ENCODE measurements at regions not wholly inside any gene's neighbourhood (a gene's known extent, or its start where the extent isn't known, plus 50 kb on each side); places are given as distances from the start of the nearest gene placed in this dataset.

- Histone ChIP-seq H3K27me3 (no peaks in the 10 kb centered on the region), H3K9me3 (peaks cover 0 to 30% (median 18%) of the 10 kb centered on the region in 4 donors), H3K36me3 (no peaks in the 10 kb centered on the region), H3K27ac (no peak overlapping the region), H3K4me3 (no peak overlapping the region), H3K4me1 (no peaks in the 10 kb centered on the region)
- intact Hi-C loops (cut with DNase I; ENCODE audit: low total_unique reads), result no loop called here
- TF ChIP-seq CTCF (IDR thresholded peaks at IDR 0.05) (no peak), POLR2AphosphoS5 (IDR thresholded peaks at IDR 0.05) (no peak), EP300 (IDR thresholded peaks at IDR 0.05) (no peak), POLR2A (IDR thresholded peaks at IDR 0.05) (no peak)
- 79 to 93% (median 89%) methylated on average over 1 of the region's 1 CpG for WGBS, 5 donors
- DNase-seq, result no peak
These were observed 60.6 kb upstream of the SYK start for GRCh38 chr9:90741036-90741435.

DNA sequence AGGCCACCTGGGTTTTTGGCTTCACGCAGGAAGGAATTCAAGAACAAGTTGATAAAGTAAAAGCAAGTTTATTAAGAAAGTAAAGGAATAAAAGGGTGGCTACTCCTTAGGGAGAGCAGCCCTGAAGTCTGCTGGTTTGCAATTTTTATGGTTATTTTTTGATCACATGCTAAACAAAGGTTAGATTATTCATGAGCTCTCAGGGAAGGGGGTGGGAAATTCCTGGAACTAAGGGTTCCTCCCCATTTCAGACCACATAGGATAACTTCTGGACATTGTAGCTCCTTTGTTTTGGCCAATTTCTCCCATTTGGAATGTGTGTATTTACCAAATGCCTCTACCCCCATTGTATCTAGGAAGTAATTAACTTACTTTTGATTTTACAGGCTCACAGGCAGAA is 63.9 kb upstream of the SYK start:
- Histone ChIP-seq H3K27ac (no peak overlapping the region), H3K4me1 (no peaks in the 10 kb centered on the region), H3K36me3 (no peaks in the 10 kb centered on the region), H3K27me3 (peaks cover 0 to 3% (median 0%) of the 10 kb centered on the region in 3 donors), H3K9me3 (peaks cover 0 to 30% (median 18%) of the 10 kb centered on the region in 4 donors), H3K4me3 (no peak overlapping the region)
- no peak for DNase-seq
- TF ChIP-seq POLR2A (IDR thresholded peaks at IDR 0.05) (no peak), CTCF (IDR thresholded peaks at IDR 0.05) (no peak), EP300 (IDR thresholded peaks at IDR 0.05) (no peak), POLR2AphosphoS5 (IDR thresholded peaks at IDR 0.05) (no peak)
- intact Hi-C loops (cut with DNase I; ENCODE audit: low total_unique reads), result no loop called here
- WGBS, 5 donors, result 78 to 95% (median 88%) methylated on average over 1 of the region's 1 CpG

- WGBS, 5 donors, result 50 to 62% (median 56%) methylated on average over 1 of the region's 1 CpG
- no peaks in the 10 kb centered on the region for H3K36me3 ChIP-seq
- TF ChIP-seq CTCF (IDR thresholded peaks at IDR 0.05), result no peak
- TF ChIP-seq POLR2AphosphoS5 (IDR thresholded peaks at IDR 0.05), result no peak
- no peak for TF ChIP-seq POLR2A (IDR thresholded peaks at IDR 0.05)
- no peak for TF ChIP-seq EP300 (IDR thresholded peaks at IDR 0.05)
- no peaks in the 10 kb centered on the region for H3K4me1 ChIP-seq
- intact Hi-C loops (cut with DNase I; ENCODE audit: low total_unique reads), result no loop called here
- H3K9me3 ChIP-seq, result peaks cover 0 to 30% (median 18%) of the 10 kb centered on the region in 4 donors
- no peak overlapping the region for H3K4me3 ChIP-seq
- no peak overlapping the region for H3K27ac ChIP-seq
- peaks cover 0 to 3% (median 0%) of the 10 kb centered on the region in 3 donors for H3K27me3 ChIP-seq
- peak in 1 of 2 donors; percentile 14 for DNase-seq
These were observed 65.7 kb upstream of the SYK start for GRCh38 chr9:90735952-90736351.

- Histone ChIP-seq H3K9me3 (peaks cover 0 to 17% (median 12%) of the 10 kb centered on the region in 4 donors), H3K4me1 (no peaks in the 10 kb centered on the region), H3K27ac (no peak overlapping the region), H3K27me3 (peaks cover 0 to 10% (median 0%) of the 10 kb centered on the region in 3 donors), H3K36me3 (no peaks in the 10 kb centered on the region), H3K4me3 (no peak overlapping the region)
- 73 to 83% (median 77%) methylated on average over 7 of the region's 7 CpGs for WGBS, 5 donors
- no peak for DNase-seq
- TF ChIP-seq CTCF (IDR thresholded peaks at IDR 0.05), result no peak
- no peak for TF ChIP-seq POLR2A (IDR thresholded peaks at IDR 0.05)
- no peak for TF ChIP-seq EP300 (IDR thresholded peaks at IDR 0.05)
- no peak for TF ChIP-seq POLR2AphosphoS5 (IDR thresholded peaks at IDR 0.05)
- intact Hi-C loops (cut with DNase I; ENCODE audit: low total_unique reads), result no loop called here
These were observed 67.0 kb upstream of the SYK start for GRCh38 chr9:90734631-90735030.
